HT1080 (cell line): ENCODE measurements at regions not wholly inside any gene's neighbourhood (a gene's known extent, or its start where the extent isn't known, plus 50 kb on each side); places are given as distances from the start of the nearest gene placed in this dataset.

Experiments used
- DNase-seq: peaks from one replicate; pipeline ENCODE4 v3.0.0-alpha.2; 2015; ENCODE audit warnings: low read depth

DNA sequence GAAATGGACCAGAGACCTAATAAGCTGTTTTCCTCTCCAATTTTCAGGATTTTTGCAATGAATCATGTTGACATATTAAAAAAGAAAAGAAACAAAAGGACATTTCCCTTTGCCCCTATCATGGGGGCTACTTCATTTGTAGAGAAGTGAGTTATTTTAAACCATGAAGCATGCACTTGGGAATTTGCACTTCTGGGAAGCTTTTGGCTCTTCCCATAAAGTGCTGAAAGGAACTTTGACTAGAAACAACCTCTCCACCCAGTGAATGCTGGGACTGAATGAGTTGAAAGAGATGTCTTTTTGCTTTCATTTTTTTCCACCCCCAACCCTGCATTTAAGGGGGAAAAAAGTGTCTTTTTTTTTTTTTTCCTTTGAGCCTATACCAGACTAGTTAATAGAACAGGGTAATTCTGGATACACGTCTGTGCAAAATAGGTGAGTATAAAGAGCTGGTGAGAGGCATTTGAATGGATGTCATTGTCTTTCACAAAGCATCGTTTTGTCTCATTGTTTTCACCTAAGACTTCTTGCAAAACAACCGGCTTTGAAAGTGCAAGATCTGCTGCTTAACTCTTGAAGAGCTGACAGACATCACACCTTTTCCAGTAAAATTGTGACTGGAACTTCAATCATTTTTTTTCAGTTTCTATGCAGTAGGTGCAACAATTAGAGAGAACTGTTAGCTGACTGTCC, 138.7 kb upstream of the BACH2 start:
- no peak for DNase-seq

DNA sequence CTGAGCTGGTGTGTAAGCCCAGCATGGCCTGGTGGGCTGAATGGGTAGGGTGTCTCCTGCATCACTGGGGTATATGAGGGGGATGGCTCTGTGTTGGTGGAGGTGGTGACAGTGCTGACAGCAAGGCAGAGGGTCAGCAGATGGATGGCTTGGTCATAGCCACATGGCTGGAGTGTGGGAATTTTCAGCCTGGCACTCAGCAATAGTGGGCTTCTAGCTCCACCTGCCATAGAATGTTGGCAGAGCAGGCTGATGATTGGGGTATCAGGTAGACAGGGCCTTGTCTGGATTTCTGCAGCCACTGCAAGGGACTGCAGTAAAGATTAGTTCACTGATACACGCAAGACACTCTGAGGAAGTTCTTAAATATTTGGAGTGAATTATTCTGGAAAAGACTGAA, 137.5 kb upstream of the BACH2 start:
- DNase-seq: peak; percentile 24

DNA sequence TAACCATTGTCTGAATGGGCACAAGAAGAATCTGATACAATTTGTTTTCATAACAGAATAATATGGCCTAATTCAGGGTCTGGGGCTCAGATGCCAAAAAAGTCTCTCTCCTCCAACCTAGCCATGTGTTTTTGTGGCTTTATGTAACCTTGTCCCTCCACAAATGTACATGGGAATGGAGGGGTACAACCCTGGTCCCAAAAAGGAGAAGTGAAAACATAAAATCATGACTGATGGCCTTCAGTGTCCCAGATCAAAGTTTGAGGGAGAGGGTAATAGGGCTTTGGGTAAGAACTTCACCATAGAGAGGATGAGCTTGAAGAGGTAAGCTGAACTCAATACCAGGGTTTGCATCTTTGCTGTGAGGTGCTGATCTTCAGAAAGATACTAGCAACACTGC, 136.3 kb upstream of the BACH2 start:
- no peak for DNase-seq

DNA sequence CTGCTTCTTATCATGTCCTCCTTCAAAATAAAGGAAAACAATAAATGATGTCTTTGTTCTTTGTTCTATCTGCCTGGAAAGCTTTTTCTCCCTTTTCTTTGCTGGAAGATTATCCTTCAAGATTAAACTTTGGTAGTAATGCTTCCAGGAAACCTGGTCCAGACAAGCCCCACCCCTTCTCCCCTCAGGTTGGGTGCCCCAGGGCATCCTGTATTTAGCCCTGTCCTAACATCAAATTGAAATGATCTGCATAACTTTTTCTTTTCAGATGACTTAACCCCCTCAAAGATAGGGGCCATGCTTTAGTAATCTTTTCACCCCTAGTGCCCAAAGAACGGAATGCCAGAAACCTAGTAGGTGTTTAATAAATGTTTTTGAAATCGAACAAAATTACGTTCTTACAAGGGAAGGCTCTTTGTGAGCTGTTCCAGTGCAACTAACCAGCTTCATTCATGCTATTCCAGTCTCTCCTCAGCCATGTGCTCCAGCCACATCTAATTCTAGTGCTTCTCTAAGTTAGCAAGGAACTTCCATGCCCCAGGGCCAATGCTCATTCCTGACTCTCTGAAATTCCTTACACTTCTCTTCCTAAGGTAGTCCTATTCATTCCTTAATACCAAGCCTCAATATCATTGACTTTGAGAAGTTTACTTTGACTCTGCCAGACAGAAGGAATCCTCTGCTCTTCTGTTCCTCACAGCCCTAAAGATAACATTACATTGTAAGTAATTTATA, 135.6 kb upstream of the BACH2 start:
- no peak for DNase-seq

DNA sequence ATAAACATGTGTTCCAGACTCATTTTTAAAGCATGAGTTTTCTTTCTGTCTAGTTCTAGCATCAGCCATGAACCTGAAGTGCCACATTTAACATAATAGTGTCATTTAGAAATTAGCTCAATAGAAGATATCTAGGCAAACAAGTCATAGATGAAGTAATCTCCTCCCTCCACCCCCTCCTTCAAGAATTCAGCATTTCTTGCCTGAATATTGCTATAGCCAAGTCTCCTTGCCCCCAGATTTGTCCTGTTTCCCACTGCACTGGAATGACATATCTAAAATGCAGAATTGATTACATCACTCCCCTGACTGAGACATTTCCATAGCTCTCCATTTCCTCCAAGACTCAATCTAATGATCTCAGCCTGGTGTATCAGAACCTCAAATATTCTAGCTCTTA, 134.9 kb upstream of the BACH2 start:
- no peak for DNase-seq

DNA sequence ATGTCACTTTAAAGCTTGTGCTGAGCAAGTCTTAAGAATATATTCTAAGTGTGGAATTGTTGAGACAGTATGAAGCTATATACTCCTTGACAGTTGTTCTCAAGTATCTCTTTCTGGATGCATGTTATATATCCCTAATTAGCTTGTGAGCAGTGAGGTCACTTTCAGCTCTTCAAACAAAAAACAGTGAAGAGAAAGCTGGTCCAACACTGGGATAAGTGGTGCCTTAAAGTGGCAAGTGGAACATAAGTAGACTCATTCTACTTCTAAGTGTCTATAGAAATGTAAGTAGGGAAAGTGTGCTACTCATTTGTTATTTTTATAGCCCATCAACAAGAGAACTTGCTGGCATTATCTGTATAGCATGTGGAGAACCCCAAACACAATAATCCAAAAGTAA, 133.1 kb upstream of the BACH2 start:
- DNase-seq: no peak

DNA sequence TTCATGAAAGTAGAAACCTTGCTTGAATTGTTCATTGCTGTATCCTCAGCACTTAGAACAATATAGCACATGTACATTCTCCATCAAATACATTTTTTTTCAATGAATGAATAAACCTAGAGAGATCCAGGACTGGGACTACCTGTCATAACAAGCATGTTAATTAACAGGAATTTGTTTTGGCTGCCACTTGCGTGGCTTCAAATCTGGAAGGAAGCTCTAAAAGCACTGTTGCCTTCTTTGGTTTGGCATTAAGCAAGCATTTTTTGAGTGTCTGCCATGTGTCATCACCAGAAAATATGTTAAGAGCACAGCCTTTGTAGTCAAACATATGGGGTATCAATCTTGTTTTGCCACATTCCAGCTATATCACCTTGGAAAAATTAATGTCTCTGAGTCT, 131.9 kb upstream of the BACH2 start:
- DNase-seq: no peak

DNA sequence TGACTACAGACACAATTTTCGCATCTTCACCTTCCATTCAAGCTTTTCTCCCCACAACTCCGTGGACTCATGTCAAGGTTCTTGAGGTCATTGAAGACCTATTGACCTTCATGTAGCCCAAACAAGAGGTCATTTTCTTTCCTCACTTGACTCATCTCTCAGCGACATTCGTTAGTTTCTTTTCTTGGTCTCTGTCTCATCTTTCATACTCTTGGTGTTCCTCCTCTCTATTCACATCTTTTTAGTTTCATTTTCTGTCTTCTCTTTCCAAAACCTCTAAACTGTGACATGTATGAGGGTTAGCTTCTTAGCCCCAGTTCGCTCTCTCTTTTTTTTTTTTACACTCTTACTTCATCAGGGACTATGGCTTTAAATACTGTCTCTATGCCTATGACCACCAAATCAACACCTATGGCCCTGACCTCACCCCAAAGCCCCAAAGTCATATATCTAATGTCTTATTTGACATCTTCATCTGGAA, 128.6 kb upstream of the BACH2 start:
- DNase-seq: no peak

DNA sequence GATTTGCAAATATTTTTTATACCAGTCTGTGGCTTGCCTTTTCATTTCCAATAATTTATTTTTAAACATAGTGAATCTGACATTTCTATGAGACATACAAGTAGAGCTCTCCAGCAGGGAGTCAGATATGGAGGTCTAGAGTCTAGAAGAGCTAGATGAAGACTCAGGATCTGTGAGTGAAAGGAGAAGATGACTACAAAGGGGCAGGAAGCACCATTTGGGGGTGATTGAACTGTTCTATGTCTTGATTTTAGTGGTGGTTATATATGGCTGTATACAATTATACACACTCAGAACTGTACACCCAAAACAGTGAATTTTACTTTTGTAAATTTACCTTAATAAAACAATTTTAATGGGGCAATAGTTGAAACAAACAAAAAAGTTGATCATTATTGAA, 127.9 kb upstream of the BACH2 start:
- DNase-seq: no peak

DNA sequence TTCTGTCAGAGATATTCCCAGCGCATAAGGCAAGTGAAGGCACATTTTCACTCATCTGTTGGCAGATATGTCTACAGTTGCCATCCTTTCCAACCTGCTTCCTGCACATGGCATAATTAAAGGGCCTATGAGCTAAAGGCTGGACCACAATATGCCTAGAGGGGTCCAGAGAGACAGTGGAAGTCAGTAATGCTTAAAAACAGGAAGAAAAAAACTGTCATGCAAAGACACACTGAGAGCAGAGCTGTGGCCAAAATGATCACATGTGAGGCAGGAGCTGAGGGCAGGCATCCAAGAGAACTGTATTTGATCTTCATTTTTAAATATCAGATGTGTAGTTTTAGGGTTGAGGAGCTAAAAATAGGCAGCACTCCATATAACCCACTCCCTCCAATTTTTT, 125.0 kb upstream of the BACH2 start:
- no peak for DNase-seq

DNA sequence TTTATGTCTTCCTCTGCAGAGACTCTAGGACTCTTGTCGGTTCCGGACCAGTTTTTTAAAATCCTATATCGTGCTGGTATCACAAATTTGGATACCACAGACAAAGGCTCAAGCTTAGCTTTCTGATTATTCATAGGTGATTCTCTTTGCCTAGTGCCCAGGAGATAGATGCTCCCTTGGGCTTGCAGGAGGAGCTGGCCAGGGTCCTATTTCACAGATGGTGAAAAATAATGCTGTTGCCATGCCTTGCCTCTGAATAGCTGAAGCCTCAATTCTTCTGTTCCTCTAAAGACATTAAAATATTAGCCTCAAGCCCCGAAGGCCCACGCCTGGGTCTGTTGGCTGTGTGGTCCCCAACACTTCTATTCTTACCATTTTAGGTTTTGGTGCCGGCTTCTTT, 123.9 kb upstream of the BACH2 start:
- DNase-seq: no peak

DNA sequence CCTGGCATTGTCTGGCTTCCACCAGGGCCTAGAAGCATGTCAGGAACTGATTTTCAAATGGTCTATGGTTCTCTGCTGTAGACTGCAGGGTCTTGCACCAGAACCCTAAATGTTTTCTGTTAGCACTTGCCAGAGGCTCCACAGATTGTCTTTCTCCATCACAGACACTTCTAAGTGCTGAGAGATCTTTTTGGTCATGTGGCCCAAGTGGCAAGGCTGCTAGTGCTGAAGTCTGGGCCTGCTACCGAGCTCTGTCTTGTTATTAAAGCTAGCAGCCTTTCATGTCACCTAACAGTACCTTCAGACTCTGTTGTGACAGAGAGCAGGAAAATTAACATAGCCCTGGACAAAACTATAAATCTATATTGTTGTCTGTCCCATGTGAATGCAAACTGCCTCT, 120.7 kb upstream of the BACH2 start:
- no peak for DNase-seq

DNA sequence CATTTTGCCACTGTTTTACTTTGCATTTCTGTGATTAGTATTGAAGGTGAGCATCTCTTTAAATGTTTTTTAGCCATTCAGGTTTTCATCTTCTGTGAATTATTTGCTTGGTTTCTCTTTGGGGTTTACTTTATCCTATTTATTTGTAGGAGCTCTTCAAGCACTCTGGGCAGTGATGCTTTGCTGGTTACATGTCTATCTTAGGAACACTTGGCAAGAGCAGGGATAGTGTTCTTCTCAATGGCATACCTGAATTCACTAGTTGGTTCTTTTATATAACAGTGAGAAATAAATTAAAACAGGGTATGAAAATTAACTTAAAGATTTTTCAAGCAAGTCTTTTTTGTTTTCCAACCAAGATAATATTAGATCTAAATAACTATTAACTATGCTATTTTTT, 119.7 kb upstream of the BACH2 start:
- no peak for DNase-seq

DNA sequence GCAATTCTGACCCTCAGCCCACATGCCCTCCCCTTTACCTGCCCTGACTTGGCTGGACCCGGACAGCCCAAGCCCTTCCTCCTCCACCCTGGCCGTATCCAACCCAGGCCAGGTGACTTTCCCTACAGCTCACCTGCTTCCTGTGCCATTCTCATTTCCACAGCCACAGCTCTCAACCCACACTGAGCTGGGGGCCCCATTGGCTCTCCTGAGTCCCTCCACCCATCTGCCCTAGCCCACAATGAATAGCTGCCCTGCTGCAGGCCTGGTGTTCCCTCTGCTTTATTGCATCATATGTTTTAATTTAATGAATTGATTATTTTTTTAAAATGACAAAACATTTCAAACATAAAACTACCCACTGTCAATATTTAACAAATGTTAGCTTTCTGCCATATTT, 118.5 kb upstream of the BACH2 start:
- no peak for DNase-seq

DNA sequence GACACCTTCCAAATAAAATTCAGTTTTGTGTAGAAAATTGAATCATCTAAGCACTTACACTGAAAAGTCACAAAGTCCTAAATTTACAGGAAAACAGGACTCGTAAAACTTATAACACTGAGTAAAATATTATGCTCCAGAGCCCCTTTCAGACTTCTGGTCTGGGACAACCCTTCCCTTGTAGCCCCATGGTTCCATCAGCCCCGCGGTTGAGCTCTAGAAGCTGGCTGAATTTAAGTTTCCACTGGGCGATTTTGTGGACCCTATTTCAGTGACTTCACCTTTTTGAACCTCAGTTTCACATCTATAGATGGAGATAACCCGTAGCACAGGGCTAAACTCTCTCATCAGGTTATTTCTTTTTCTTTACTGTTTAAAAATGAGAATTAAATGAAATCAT, 117.7 kb upstream of the BACH2 start:
- no peak for DNase-seq

DNA sequence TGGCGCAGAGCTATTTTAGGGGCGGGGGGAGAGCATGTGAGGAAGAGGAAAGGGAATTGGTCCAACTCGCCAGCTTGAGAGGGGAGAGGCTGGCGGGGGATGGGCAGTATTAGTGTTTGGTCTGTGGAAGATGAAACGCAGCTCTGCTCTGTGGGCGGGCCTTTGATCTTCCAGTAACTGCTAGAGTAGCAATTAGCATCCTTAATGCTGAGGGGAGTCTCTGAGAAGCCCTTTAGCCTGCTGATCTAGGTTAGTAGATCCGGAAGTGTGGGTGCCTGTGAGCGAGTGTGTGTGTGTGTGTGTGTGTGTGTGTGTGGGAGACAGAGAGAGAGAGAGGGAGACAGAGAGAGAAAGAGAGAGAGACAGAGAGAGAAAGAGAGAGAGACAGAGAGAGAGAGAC, 117.2 kb upstream of the BACH2 start:
- no peak for DNase-seq

DNA sequence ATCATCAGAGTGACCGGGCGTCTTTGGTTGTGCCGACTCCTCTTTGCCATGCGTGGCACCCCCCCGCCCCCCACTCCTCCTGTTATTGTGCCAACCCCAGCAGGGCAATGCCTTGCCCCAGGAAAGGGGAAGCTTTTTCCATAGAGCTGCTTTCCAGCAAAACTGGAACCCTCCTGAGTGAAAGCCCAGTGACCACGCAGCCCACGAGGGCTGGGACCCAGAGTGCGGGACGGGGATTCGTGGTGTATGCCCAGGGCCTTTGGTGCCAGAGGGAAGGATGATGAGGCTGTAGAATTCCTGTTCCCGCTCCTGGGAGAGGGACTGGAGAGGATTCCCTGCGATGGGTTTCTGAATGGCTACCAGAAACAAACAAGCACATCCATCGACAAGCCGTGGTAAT, 116.8 kb upstream of the BACH2 start:
- DNase-seq: no peak

DNA sequence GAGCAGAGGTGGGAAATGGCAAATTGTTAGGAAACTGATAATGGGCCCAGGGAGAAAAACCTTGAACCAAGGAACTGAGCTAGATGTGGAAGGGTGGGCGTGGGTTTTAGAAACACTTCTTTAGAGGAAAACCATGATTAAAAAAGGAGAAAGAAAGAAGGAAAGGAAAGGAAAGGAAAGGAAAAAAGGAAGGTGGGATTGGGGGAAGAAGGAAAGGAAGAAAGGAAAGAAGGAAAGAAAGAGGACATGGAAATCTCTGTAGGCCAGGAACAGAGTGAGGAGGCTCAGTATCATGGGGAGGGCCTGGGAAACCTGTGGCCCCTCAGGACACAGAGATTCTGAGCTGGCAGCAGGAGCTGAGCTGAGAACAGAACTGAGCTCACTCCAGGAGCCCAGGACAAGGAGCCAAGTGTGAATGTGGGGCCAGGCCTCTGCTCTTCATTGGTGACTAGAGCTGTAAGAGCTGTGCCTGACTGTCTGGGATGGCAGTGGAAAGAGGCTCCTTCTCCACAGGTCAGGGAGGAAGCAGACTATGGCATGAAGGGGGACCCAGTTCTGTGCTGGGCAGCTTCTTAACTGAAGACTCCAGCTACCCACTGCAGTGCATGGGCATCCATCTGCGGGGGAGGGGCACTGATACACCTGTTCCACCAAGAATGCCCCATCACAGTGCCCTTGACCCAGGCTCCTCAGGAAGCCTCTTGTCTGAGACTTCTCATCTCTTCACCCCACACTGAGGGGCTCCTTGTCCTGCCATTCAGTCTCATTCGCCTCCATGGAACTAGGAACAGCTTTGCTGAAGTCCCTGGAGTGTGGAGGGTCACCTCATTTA, 116.1 kb upstream of the BACH2 start:
- no peak for DNase-seq

DNA sequence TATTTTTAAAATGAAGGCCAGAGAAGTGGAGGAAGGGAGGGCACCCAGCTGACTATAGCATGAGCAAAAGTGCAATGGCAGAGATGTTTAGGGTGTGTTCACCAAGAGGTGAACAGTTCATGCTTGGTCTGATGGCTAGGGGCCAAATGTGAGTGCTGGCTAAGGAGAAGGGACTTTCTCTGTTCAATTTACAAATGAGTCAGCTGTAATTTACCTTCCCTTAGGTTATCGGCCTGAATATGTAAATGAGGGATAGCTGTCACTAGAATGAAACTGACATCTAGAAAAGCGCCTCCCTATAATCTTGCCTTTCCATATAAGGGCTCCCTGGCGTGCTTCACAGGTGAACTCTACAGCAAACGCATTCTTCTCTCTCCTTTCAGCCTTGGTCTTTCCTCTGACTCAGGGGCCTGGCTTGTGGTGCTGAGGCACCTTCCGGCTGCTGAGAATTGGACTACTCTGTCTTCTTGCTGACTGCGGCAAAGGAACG, 114.7 kb upstream of the BACH2 start:
- DNase-seq: peak; percentile 87

DNA sequence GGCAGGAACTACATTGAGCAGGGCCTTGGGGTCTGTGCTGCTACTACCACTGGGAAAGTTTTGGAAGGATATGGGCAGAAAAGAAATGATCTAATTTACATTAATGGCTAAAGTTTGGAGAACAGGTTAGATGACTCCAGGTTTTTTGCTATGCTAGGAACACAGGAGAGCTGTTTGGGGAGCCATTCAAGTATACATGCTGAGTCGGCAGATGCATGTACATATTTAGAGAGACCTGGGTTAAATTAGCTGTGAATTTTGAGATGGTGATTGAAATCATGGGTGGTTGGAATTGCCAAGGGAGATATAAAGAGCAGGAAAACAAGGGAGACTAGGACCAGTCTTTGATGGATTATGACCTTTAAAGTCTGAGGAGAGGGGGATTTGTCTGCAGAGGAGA, 113.1 kb upstream of the BACH2 start:
- DNase-seq: no peak

DNA sequence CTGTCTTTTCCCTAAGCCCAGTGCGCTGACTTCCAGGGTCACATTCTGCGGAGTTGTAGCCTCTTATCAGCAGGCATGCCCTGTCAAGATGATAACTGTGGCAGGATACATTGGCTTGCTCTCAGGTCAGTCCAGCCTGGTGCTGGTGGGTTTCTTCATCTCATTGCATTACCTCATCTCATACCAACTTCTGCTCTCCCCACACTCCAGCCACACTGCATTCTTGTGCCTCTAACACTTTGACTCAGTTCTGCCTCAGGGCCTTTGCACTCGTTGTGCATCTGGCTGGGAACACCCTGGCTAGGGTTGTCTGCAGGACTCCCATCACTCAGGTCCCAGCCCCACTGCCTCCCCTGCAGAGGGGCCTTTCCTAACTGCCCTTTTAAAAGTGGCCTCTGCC, 110.3 kb upstream of the BACH2 start:
- no peak for DNase-seq

DNA sequence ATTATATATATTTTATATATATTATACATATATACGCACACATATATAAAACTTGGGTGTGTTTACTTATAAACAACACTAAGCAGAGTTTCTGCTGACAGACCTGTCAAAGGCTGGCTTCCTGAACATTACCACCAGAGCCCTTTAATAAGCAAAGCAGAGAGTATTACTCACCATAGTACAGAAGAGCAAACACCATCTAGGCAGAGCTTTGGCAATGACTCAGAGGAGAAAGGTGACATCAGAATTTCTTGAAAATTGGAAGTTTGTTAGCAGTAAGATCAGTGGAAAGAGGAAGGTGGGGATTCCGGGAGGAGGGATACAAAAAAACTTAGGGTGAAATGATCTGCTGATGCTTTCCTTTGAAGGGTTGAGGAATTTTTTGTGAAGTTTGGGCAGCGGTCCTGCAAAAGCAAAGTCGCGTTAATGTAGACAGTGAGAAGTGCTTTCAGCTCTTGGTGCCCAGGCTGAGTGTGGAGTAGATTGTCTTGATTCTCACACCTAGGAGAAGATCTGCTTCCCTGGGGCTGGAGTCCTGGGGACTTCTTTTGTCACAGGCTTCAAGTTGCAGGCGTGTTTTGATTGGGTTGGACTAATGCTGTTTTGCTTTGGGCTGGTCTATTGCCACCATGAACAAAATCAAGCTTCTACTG, 109.6 kb upstream of the BACH2 start:
- peak; percentile 92 for DNase-seq
